H1 (cell line): ENCODE measurements at regions not wholly inside any gene's neighbourhood (a gene's known extent, or its start where the extent isn't known, plus 50 kb on each side); places are given as distances from the start of the nearest gene placed in this dataset.

Experiments
- CTCF ChIA-PET: fragments of 300-600 bp; sonication (Branson Sonifier 250); formaldehyde crosslinking; loops from one replicate; lab custom pipeline; 2021; ENCODE audit not compliant: partially characterized antibody; lab: Charles Lee
- POLR2A ChIA-PET: fragments of 300-600 bp; sonication (Branson Sonifier 250); formaldehyde crosslinking; loops from one replicate; lab custom pipeline; 2021; ENCODE audit warnings: inconsistent platforms; ENCODE audit not compliant: partially characterized antibody; lab: Charles Lee
- DNase-seq, 2 experiments: peaks; one replicate each; pipeline versions ENCODE4 v3.0.0 to v3.0.0-alpha.2; 2010 to 2022; ENCODE audit warnings: low spot score in 2 of 2, low read depth in 1 of 2, mixed read lengths in 1 of 2
- FAIRE-seq: peaks from 2 replicates; lab custom pipeline; 2011; peaks lifted over from hg19 to GRCh38; lab: Jason Lieb, UNC
- H2AFZ ChIP-seq: 2 replicates; pipeline ENCODE4 v1.8.1; 2012; ENCODE audit warnings: low read length, inconsistent platforms
- H2AK5ac ChIP-seq: 2 replicates; pipeline ENCODE4 v1.6.1; 2013; ENCODE audit warnings: low read depth, low read length
- H2BK120ac ChIP-seq: replicated peaks from 2 replicates; pipeline ENCODE3; 2013; ENCODE audit warnings: low read depth, low read length, inconsistent platforms
- H2BK12ac ChIP-seq: 2 replicates; pipeline ENCODE4 v1.6.1; 2013; ENCODE audit warnings: low read depth, low read length
- H2BK15ac ChIP-seq: 2 replicates; pipeline ENCODE4 v1.6.1; 2013; ENCODE audit warnings: low read length
- H2BK20ac ChIP-seq: 2 replicates; pipeline ENCODE4 v1.6.1; 2013; ENCODE audit warnings: low read length
- H2BK5ac ChIP-seq: 2 replicates; pipeline ENCODE4 v1.6.1; 2013; ENCODE audit warnings: low read depth, low read length
- H3K14ac ChIP-seq: 2 replicates; pipeline ENCODE4 v1.6.1; 2013; ENCODE audit warnings: inconsistent platforms; ENCODE audit not compliant: insufficient read length
- H3K18ac ChIP-seq: 2 replicates; pipeline ENCODE4 v1.6.1; 2013; ENCODE audit warnings: low read length; ENCODE audit errors: extremely low read depth
- H3K23ac ChIP-seq: 2 replicates; pipeline ENCODE4 v1.6.1; 2013; ENCODE audit warnings: inconsistent platforms; ENCODE audit not compliant: insufficient read length
- H3K23me2 ChIP-seq: 2 replicates; pipeline ENCODE4 v1.6.1; 2013; ENCODE audit warnings: low read depth, low read length
- H3K27ac ChIP-seq: 2 replicates; pipeline ENCODE4 v1.6.1; 2011; ENCODE audit warnings: low read depth, low read length, inconsistent platforms
- H3K27me3 ChIP-seq, 4 experiments: replicated peaks in 1 of 4; 1 replicate in 1 of 4; 2 replicates in 3 of 4; pipeline versions ENCODE4 v1.6.1 to v1.8.1; 2011 to 2013; ENCODE audit warnings: low read length in 3 of 4, mild to moderate bottlenecking in 3 of 4, inconsistent platforms in 2 of 4, mixed read lengths in 2 of 4, moderate library complexity in 1 of 4; ENCODE audit not compliant: control insufficient read depth in 3 of 4, insufficient read depth in 3 of 4; ENCODE audit errors: extremely low read depth in 1 of 4
- H3K36me3 ChIP-seq, 4 experiments: 2 replicates each; pipeline versions ENCODE4 v1.6.1 to v1.8.1; 2011 to 2013; ENCODE audit warnings: mild to moderate bottlenecking in 4 of 4, low read length in 3 of 4, moderate library complexity in 2 of 4, control low read depth in 1 of 4, inconsistent platforms in 1 of 4; ENCODE audit not compliant: insufficient read depth in 4 of 4, control insufficient read depth in 2 of 4
- H3K4ac ChIP-seq: replicated peaks from 2 replicates; pipeline ENCODE3; 2013; ENCODE audit warnings: low read length, low read depth, mixed read lengths, inconsistent platforms; ENCODE audit not compliant: insufficient read length
- H3K4me1 ChIP-seq, 4 experiments: replicated peaks in 1 of 4; 1 replicate in 1 of 4; 2 replicates in 3 of 4; pipeline versions ENCODE4 v1.6.1 to v1.8.1; 2011 to 2013; ENCODE audit warnings: low read length in 3 of 4, inconsistent platforms in 2 of 4, mixed read lengths in 1 of 4; ENCODE audit not compliant: insufficient read depth in 4 of 4, control insufficient read depth in 3 of 4
- H3K4me2 ChIP-seq, 2 experiments: 2 replicates each; pipeline versions ENCODE4 v1.6.1 to v1.8.1; 2011 to 2013; ENCODE audit warnings: low read depth in 2 of 2, low read length in 2 of 2, control low read depth in 1 of 2, inconsistent platforms in 1 of 2, mild to moderate bottlenecking in 1 of 2; ENCODE audit not compliant: insufficient read depth in 1 of 2
- H3K4me3 ChIP-seq, 4 experiments: fragments of 200-600, 300-600 bp in 1 of 4; sonication (generic), shearing (Covaris generic), sonication (Bioruptor Twin) in 1 of 4; 2 replicates each; pipeline versions ENCODE4 v1.5.1 to v1.8.1; 2011 to 2016; ENCODE audit warnings: low read length in 4 of 4, low read depth in 3 of 4, control low read depth in 2 of 4, inconsistent platforms in 2 of 4, mild to moderate bottlenecking in 2 of 4, mixed read lengths in 1 of 4, moderate library complexity in 1 of 4; ENCODE audit not compliant: insufficient read depth in 2 of 4; ENCODE audit errors: extremely low read depth in 1 of 4
- H3K56ac ChIP-seq: replicated peaks from 2 replicates; pipeline ENCODE3; 2013; ENCODE audit warnings: low read depth, mild to moderate bottlenecking, mixed read lengths, low read length, inconsistent platforms; ENCODE audit not compliant: insufficient read length
- H3K79me1 ChIP-seq: 2 replicates; pipeline ENCODE4 v1.6.1; 2013; ENCODE audit warnings: low read depth, low read length, control low read depth
- H3K79me2 ChIP-seq, 2 experiments: 2 replicates each; pipeline versions ENCODE4 v1.6.1 to v1.8.1; 2012 to 2013; ENCODE audit warnings: low read length in 2 of 2, mild to moderate bottlenecking in 2 of 2, inconsistent platforms in 1 of 2; ENCODE audit not compliant: insufficient read depth in 2 of 2, control insufficient read depth in 1 of 2
- H3K9ac ChIP-seq, 4 experiments: replicated peaks in 1 of 4; 1 replicate in 1 of 4; 2 replicates in 3 of 4; pipeline versions ENCODE4 v1.6.1 to v1.8.1; 2011 to 2013; ENCODE audit warnings: low read depth in 3 of 4, low read length in 3 of 4, control low read depth in 2 of 4, mild to moderate bottlenecking in 2 of 4, moderate library complexity in 2 of 4, inconsistent platforms in 1 of 4; ENCODE audit errors: extremely low read depth in 1 of 4
- H3K9me3 ChIP-seq, 2 experiments: 2 replicates each; pipeline versions ENCODE4 v1.6.1 to v1.8.1; 2012 to 2013; ENCODE audit warnings: mild to moderate bottlenecking in 2 of 2, moderate library complexity in 2 of 2, control low read depth in 1 of 2, inconsistent platforms in 1 of 2, low read depth in 1 of 2, low read length in 1 of 2, mixed read lengths in 1 of 2; ENCODE audit not compliant: insufficient read depth in 2 of 2
- H4K20me1 ChIP-seq, 2 experiments: replicated peaks in 1 of 2; 2 replicates each; pipeline versions ENCODE3 to v1.8.1; 2011 to 2013; ENCODE audit warnings: inconsistent platforms in 2 of 2, low read length in 2 of 2, mild to moderate bottlenecking in 1 of 2; ENCODE audit not compliant: insufficient read depth in 2 of 2, control insufficient read depth in 1 of 2
- H4K5ac ChIP-seq: 2 replicates; pipeline ENCODE4 v1.6.1; 2013; ENCODE audit warnings: low read length, low read depth, mixed read lengths, inconsistent platforms; ENCODE audit not compliant: insufficient read length
- H4K8ac ChIP-seq: 2 replicates; pipeline ENCODE4 v1.8.0; 2013; ENCODE audit warnings: mild to moderate bottlenecking, moderate library complexity, low read length, inconsistent platforms; ENCODE audit not compliant: insufficient read depth; ENCODE audit errors: extremely low read depth
- H4K91ac ChIP-seq: replicated peaks from 2 replicates; pipeline ENCODE3; 2013; ENCODE audit warnings: low read length, mixed read lengths, inconsistent platforms; ENCODE audit not compliant: insufficient read length
- ASH2L ChIP-seq: fragments of 200-600, 300-600 bp; sonication (generic); IDR thresholded peaks from one replicate; pipeline ENCODE4 v1.7.1; 2017; ENCODE audit warnings: low read length
- CHD2 ChIP-seq: IDR thresholded peaks from 2 replicates; pipeline ENCODE4 v1.6.1; 2012; ENCODE audit warnings: low read length, improper control_type of control experiment
- RNF2 ChIP-seq: fragments of 200-900, 300-1000 bp; sonication (generic); IDR thresholded peaks from 2 replicates; pipeline ENCODE4 v1.7.1; 2016; ENCODE audit warnings: borderline replicate concordance, low read depth, mild to moderate bottlenecking, antibody characterized with exemption, low read length; ENCODE audit not compliant: poor library complexity, severe bottlenecking; ENCODE audit errors: missing control alignments
- RXRA ChIP-seq: IDR thresholded peaks from 2 replicates; pipeline ENCODE4 v1.6.1; 2011; ENCODE audit warnings: low read depth, mild to moderate bottlenecking, low read length, moderate library complexity; ENCODE audit not compliant: insufficient read depth
- SP2 ChIP-seq: IDR thresholded peaks from 2 replicates; pipeline ENCODE4 v1.6.1; 2012; ENCODE audit warnings: mild to moderate bottlenecking, low read length, inconsistent platforms
- SP4 ChIP-seq: IDR thresholded peaks from 2 replicates; pipeline ENCODE4 v1.6.1; 2012; ENCODE audit warnings: low read length, inconsistent platforms
- TCF12 ChIP-seq: IDR thresholded peaks from 2 replicates; pipeline ENCODE4 v1.6.1; 2011; ENCODE audit warnings: low read depth, mild to moderate bottlenecking, low read length
- WGBS, 2 experiments: shearing (Covaris generic) in 1 of 2; methylation state at CpG; one replicate each; pipeline versions ENCODE4 v1.1.6 to v1.1.7; 2013 to 2015; ENCODE audit warnings: low lambda C conversion rate in 2 of 2, mixed read lengths in 2 of 2, inconsistent platforms in 1 of 2, low coverage in 1 of 2, missing lambda C conversion rate in 1 of 2; ENCODE audit not compliant: insufficient replicate concordance in 2 of 2, insufficient coverage in 1 of 2, insufficient read length in 1 of 2; ENCODE audit errors: extremely low coverage in 1 of 2, missing lambda C conversion rate in 1 of 2; 5-methylcytosine and 5-hydroxymethylcytosine counted together

- Histone ChIP-seq H3K18ac (no peak overlapping the region), H2BK5ac (no peak overlapping the region), H3K36me3 (no peaks in the 10 kb centered on the region), H2AK5ac (no peak overlapping the region), H3K79me1 (no peaks in the 10 kb centered on the region), H4K20me1 (no peaks in the 10 kb centered on the region), H3K4me1 (no peaks in the 10 kb centered on the region), H3K4me2 (no peak overlapping the region), H3K4ac (no peak overlapping the region), H3K56ac (no peak overlapping the region), H3K4me3 (no peak overlapping the region), H3K27ac (no peak overlapping the region), H2BK120ac (no peak overlapping the region), H4K8ac (no peak overlapping the region), H3K9me3 (no peaks in the 10 kb centered on the region), H3K14ac (no peak overlapping the region), H2AFZ (no peak overlapping the region), H2BK12ac (no peak overlapping the region), H4K91ac (no peak overlapping the region), H4K5ac (no peak overlapping the region), H3K9ac (no peak overlapping the region), H3K23ac (no peak overlapping the region), H3K79me2 (no peaks in the 10 kb centered on the region), H2BK20ac (no peak overlapping the region), H3K23me2 (no peaks in the 10 kb centered on the region), H2BK15ac (no peak overlapping the region), H3K27me3 (peaks cover 0 to 1% (median 0%) of the 10 kb centered on the region in 4 experiments; a peak in 1 of 7 replicates)
- TF ChIP-seq SP2 (no peak), RNF2 (no peak), TCF12 (no peak), SP4 (no peak), ASH2L (no peak), RXRA (no peak), CHD2 (no peak)
- WGBS, 2 experiments, result 31% methylated on average over 1 of the region's 1 CpG; no CpG with 5 or more reads in 1 of the 2 experiments
- ChIA-PET POLR2A (no interaction called here), CTCF (no interaction called here)
- FAIRE-seq (no peak), DNase-seq (no peak)
Measured at GRCh38 chr4:72857216-72857615, 212.3 kb downstream of the COX18 start.
